HG02840 (cell line): ENCODE measurements at regions not wholly inside any gene's neighbourhood (a gene's known extent, or its start where the extent isn't known, plus 50 kb on each side); places are given as distances from the start of the nearest gene placed in this dataset.
A peak's percentile ranks its signal among the peaks of the same experiment; 100 is the strongest.

Source experiments
- ATAC-seq: cut with Tn5 transposase; IDR thresholded peaks from one replicate; pipeline ENCODE4 v1.9.1; 2021; ENCODE audit warnings: mild to moderate bottlenecking, moderate library complexity, moderate number of reproducible peaks; ENCODE audit not compliant: unreplicated experiment, low FRiP score

DNA sequence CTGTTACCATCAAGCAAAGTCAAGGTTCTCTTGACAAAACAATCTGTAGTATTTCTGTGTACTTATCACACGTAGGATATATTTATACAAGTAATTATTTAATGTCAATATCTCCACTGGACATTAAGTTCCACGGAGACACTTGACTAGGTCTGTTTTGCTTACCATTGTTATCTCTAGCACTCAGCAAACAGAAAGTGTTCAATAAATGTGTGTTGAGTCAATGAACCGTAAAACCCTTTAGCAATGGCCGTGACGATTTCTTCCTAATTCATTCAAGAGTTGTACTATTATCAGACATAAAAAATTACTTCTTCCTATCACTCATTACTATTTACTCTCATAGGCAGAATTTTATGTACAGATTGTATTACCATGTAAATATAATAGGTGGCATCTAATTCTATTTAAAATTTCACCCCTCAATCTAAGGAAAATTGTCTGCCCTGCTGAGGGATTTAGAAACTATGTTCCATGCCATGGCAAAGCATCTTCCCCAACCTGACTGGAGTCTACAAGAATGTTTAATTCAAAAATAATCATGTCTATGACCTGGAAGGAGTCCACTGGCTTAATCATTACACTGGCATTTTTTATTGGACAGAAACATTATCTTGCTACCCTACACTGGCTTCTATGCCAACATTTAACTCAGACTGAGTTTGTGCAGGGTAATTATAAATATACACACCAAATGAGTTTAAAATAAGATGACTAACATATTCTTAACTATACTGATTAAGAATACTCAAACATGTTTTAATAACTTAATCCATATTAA, 301.9 kb downstream of the ZEB2 start:
- ATAC-seq = no peak

DNA sequence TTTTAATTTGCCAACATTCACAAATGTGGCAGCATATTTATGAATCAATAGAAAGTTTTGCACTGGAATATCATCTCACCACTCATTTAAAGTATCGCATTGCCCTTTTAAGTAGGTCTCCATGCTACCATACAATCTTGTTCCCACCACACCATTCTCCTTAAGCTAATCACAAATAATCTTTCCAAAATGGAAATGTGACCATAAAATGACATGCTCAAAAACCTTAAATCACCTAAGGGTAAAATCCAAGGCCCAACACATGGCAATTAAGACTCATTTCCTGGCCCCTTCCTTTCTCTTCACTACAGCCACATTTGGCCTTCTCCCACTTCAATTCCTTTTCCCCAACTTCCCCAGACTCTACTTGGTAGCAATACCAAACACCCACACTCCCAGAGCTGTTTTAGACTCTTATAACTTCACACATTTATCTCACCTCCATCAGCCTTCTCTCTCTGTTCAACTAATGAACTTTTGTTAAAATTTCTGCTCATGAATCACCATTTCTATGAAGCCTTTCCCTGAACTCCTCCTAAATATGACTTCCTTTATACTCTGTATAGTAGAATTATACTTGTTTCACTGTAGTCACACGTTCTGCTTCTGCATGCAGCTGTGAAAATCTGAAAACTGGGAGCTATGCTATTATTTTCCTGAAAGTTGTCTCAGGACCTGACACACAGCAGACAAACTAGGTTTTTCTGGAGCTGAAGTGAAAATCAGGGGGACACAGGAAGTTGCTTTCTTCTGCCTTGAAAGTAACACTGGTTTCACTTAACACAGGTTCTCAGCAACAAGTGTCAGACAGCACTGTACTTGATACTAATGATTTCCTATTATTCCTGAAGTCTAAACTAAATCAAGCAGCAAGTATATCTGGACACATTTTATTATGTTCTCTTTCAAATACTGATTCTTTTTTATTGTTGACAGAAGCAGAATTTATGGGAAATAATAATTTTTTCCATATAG, 303.9 kb downstream of the ZEB2 start:
- ATAC-seq = no peak

DNA sequence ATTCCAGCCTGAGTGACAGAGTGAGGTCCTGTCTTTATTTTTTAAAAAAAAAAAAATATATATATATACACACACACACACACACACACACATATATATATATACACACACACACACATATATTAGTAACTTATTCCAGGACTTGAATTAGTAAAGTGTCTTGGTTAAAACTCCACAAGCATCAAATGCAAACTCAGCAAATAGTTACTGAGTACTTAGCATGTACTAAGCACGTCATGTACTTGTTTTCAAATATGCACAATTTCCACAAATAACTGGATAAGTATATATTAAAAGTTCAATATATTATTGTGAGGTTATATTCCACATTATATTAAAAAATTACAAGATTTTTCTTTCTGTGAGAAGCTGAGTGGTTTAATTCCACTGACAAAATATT, 304.7 kb downstream of the ZEB2 start:
- no peak for ATAC-seq

DNA sequence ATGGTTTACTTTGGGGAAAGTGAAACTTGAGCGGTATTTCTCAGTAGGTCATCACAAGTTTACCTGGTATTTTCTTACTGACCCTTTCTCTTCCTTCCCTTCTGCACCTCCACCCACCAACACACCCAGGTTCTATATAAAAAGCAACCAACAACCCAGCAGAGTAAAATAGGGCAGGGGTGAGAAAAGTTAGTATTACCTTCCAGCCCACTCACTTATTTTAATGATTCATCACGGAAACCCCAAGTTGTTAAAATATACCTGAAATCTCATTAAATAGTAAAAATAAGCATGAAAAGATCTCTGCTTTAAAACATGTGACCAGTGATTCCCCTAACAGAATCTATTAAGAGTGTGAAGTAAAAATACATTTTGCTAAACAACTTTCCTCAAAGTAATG, 306.1 kb downstream of the ZEB2 start:
- peak; percentile 85 for ATAC-seq

DNA sequence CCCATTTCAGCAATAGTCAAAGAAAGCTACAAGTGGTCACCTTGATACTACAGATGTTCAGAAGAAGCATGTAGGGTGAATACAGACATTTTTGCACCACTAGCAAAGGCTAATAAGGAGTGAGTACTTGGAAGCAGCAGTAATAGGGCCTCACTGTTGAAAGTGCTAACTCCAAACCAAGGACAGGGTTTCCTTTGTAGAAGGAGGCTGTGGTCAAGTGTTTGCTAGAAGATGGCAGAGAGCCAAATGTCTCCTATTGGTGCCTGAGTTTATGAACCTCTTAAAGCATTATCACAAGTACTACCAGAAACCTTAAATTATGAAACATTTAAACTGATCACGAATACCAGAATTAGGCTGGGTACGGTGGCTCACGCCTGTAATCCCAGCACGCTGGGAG, 308.1 kb downstream of the ZEB2 start:
- ATAC-seq = no peak

DNA sequence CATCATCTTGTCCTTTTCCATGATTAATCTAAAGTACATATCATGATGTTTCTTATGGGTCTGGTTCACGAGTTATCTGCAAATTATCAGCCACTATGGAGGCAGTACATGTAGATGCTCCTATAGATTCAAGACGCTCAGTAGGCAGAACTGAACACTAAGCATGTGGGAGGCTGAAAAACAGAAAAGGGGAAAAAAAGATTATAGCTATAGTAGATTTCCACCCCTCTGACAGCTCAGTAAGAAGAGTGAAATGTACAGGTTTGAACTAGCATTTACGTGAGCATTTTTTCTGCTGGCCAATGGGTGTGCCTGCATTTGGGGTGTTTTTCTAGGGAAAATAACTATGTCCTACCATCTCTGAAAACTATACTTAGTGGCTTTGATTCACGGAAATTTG, 308.9 kb downstream of the ZEB2 start:
- no peak for ATAC-seq

DNA sequence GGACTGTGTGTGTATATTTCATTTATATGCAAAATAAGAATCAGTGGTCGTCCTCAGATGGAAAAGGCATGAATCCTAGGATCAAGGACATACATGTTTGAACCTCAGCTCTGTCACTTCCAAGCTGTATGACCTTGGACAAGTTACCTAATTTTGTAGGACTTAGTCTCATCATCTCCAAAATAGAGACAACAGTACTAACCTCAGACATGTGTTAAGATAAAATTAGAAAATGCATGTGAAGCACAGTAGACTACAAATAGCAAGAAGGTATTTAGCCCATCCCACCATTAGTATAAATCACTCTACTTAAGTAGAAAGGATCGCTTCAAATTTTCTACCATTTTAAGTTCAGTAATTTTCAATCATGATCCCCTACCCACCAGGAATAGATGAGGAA, 309.8 kb downstream of the ZEB2 start:
- no peak for ATAC-seq

DNA sequence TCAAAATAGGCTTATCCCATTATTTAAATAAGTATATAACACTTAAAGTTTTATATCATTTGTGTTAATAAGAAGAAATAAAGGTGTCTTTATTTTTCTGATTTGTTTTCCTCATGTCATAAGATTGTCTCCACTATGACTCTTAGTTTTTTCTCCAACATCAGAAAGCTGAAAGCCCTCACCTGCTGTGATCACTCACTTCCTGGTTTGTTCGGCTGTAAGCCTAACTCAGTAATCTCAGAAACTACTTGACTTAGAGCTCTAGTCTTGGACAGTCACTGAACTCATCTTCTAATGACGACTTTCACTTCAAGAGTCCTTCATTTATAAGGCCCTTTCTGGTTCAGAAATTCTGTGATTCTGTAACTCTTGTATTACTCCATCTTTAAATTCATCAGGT, 311.0 kb downstream of the ZEB2 start:
- ATAC-seq = no peak

DNA sequence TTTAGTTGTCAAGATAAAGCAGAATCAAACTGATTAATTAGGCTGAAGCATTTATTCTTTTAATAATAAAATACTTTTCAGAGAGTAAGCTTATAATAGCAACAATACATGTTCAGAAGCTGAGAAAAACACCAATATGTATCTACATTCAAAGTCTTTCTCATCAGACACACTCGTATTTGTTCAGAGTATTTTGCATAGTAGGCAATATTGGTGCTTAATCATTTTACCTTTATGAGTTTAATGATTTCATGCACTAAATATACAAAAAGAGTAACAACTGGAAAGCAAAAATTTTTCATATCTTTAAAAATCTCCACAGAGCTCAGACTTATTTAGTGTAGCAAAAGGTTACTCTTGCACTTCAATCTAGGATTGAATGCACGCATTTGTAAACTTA, 313.9 kb downstream of the ZEB2 start:
- ATAC-seq = no peak

DNA sequence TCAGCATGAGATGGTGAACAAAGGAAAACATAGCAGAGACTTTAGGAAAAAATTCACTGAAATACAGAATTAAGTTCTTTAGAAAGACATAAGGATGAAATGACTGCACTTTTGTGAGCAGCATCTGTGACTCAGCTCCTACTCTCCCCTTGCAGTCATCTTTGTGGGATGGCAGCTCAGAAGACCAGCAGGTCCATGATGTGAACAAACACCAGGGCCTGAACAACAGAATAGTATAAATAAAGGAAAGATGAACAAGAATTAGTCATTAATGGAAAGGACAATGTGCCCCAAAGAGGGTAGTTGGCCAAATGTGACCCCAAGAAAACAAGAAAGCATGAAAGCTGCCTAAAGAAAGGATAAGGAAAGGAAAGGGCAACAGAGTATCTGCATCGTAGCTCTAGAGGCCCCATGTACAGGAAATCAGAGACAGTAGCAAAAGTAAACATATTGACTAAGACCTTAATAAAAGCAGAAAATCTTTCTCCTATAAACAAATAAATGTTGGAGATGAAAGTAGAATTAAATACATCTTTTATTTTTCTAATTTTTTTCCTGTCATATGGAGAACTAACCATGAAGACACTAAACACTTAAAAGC, 318.0 kb downstream of the ZEB2 start:
- ATAC-seq = no peak

DNA sequence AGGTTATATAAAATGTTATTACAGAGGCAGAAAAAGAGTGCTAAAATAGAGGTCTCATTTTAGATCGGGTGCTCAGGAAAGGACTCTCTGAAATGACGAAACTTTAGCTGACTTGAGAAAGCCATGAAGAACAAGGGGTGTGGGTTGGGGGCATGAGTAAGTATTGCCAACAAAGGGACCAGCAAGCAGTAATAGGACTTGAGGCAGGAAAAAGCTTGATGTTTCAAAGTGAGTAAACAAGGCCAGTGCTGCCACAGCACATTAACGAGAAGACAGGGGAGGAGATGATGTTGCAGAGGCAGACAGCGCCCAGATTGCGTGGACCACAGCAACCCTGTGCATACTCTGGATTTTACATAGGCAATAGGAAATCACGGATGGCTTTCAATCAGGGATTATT, 318.8 kb downstream of the ZEB2 start:
- ATAC-seq = no peak

DNA sequence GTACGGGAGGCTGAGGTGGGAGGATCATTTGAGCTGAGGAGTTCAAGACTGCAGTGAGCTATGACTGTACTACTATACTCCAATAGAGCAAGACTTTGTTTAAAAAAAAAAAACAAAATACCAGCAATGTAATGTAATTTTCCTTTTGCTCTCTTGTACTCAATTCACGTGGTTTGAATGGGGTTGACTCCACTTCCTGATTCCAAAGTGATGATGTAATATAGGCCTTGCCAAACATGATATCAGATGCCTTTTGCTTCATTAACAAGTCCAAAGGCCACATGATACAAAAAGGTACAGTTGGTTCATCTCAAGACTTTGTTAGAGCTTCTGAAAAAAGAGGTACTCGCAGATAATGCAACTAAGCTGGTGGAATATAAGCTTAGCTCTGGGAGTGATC, 321.8 kb downstream of the ZEB2 start:
- ATAC-seq = no peak

DNA sequence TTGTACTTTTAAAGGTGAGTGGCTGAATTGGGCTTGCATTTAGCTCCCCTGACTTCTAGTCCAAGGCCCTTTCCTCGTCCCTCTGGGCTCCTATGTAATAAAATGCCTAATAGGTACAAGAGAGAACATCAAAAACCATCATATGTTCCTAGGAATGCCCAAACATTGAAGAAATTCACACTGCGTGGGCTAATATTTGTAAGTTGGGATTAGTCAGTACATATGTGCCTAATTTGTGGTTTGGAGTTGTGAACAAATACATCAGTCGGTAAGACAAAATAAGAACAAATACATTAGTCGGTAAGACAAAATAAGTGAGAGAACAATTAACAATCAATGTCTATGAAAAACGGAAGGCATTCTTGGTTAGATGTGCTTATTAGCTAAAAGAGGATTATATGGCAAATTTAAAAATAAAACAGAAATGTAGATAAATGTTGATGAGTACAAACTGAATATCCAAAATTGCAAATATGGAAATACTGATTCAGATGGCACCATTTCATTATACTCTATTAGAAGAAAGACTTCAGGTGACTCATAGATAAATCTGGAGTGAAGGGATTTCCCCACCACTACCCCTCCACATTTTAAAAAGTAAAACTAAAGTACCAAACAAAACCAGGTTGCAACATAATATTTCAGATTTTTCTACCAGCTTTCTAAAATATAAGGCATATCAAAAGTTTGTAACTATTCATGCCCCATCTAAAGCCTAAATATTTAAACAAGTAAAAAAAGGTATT, 325.4 kb downstream of the ZEB2 start:
- no peak for ATAC-seq

DNA sequence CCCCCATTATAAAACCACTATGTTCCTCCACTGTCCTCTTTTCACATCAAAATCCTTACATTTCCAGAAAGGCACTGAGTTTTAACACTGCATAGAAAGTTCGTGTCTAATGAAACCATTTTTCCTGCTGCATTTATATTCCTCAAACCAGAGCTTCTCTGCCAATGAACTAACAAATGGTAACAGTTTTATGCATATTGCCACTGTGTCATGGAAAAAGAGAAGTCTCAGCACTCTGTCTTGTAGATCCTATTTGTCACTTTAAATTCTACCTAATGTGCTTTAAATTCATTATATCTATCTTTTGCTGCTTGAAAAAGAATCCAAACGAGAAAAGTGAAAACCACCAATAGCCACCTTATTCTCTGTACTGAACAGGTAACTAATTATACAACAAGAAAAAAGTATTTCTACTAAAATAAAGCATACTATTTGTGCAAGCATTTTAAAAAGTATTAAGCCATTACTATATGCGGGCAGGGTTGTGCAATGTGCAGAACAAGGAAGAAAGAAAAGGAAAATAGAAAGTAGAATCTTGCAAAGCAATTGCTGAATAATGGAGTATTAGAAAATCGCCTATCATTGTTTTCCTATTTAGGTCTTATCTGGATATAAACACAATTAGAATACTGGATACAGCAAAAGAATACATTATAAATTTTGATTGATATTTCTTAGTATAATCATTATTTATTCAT, 328.9 kb downstream of the ZEB2 start:
- no peak for ATAC-seq

DNA sequence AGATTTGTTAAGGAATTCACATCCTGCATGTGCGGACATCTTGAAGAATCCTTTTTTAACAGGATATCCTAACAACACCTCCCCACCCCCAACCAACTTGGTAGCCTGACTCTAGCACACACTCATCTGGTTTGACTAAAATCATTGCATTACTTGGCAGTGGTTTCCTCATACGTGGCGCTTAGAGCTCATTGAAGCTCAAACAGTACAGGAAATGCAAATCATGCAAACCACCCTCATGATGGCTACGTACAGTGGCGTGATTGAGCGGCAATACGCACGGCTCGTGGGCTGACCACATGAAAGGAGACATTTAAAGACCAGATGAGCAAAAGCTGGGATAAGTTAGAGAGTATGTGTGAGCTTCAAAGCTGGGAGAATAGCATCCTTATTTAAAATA, 336.2 kb downstream of the ZEB2 start:
- ATAC-seq = peak; percentile 95

DNA sequence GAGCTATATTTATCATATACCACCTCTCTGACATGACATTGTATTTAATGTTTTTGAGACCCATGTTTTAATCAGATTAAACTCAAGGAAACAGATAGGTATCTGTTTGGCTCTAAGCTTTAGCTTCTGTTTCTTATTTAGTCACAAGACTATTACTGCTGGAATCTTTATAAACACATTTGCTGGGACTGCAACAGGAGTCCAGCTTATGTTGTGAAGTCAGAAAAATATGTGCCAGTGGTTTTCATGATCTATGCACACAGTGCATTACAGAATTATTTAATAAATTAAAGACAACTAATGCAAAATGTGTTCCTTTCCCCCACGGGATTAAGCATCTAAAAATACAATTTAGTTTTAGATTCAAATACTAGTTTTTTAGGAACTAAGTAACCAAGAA, 338.9 kb downstream of the ZEB2 start:
- no peak for ATAC-seq

DNA sequence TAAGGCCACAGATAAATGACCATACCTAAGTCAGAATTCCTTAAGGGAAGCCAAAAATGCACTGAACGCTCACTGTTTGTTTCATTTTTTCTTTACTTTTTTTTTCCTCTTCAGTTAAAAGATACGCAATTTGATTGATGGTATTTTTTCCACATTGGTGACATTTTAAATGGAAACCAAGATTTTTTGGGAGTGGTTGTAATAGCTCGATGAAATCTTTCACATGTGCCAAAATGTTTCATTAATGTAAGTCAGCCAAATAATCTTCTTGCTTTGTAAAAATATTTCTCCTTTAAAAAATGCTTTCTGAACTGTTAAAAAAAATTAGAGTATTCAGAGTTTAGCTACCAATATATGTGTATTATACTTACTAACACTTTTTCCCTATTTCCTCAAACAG, 339.8 kb downstream of the ZEB2 start:
- ATAC-seq = no peak

DNA sequence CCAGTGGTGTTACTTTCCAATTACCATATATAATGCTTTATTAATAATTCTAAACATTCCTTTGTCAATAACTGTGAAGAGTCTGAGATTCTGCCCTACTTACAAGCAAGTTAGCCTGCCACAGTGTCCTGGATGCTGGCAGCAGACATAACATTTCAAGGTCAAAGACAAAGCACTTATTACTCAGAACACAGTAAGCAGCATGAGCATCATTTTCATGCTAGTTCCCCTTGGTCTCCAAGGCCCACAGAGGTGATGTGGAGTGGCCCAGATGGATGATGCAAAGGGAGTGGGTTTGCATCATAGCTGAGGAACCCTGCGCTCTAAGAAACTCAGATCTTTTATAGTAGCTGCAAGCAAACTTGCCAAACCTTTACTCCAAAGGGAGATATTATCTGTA, 349.7 kb downstream of the ZEB2 start:
- no peak for ATAC-seq

DNA sequence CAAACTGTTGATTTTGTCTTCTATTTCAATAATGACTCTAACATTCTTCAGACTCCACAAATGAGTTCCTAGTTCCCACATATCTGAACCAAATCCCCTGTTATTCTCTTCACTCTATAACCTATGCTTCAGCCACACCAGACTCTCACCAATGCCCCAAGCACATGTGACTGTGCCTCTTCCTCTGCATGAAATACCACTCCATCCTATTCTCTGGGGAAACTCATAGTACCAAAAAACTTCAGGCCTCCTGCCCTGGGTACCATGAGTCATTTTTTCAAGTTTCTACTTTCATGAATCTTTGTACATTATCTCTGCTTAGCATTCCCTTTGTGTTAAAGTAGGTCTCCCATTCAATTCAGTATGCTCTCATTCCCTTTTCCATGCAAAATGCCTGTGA, 353.2 kb downstream of the ZEB2 start:
- no peak for ATAC-seq
